ENCODE measurements at regions not wholly inside any gene's neighbourhood (a gene's known extent, or its start where the extent isn't known, plus 50 kb on each side); places are given as distances from the start of the nearest gene placed in this dataset.
A peak's percentile ranks its signal among the peaks of the same experiment; 100 is the strongest.

DNA sequence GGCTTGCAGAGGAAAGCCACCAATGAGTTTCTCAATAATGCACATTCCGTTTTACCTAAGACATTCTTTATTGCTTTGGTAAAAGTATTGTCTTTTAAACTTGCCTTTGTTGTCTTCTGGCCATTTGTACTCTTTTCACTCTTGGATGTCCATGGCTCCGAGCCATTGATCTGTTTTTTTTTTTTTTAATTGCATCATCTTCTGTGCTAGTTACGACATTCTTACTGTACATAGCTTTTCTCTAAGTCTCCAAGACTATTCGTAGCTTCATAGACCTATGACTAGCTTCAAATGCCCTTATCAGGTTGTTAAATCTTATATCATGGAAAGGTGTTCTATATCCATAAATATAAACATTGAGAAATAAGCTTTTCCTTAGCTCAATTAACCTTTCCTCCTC is 1522.6 kb downstream of the FAM181B start:
- intact Hi-C loops (cut with DNase I; ENCODE audit: low total_unique reads): no loop called here
- no peak for TF ChIP-seq POLR2A (IDR thresholded peaks at IDR 0.05)
- TF ChIP-seq CTCF (IDR thresholded peaks at IDR 0.05): no peak
- WGBS, 2 donors: 84% methylated on average over 4 of the region's 4 CpGs
- no peak overlapping the region for H3K4me3 ChIP-seq
- no peaks in the 10 kb centered on the region for H3K27me3 ChIP-seq
- no peak for DNase-seq
- H3K9me3 ChIP-seq: no peaks in the 10 kb centered on the region
- H3K4me1 ChIP-seq: no peaks in the 10 kb centered on the region
- no peaks in the 10 kb centered on the region for H3K36me3 ChIP-seq (ENCODE audit: low read depth, missing control alignments)
- H3K27ac ChIP-seq: no peak overlapping the region

- Histone ChIP-seq H3K4me3 (peak overlapping the region; percentile 34 to 41), H3K27ac (no peak overlapping the region), H3K36me3 (ENCODE audit: low read depth, missing control alignments) (no peaks in the 10 kb centered on the region), H3K9me3 (no peaks in the 10 kb centered on the region), H3K27me3 (no peaks in the 10 kb centered on the region), H3K4me1 (no peaks in the 10 kb centered on the region)
- no peak for TF ChIP-seq POLR2A (IDR thresholded peaks at IDR 0.05)
- no peak for TF ChIP-seq CTCF (IDR thresholded peaks at IDR 0.05)
- peak; percentile 27 for DNase-seq
- intact Hi-C loops (cut with DNase I; ENCODE audit: low total_unique reads): no loop called here
- 76 to 78% methylated on average over 14 to 40 of the region's 43 CpGs for WGBS, 2 donors
Measured at GRCh38 chr11:81207421-81208054, 1526.1 kb downstream of the FAM181B start.

- WGBS, 2 donors: 89 to 93% methylated on average over 1 of the region's 1 CpG
- intact Hi-C loops (cut with DNase I; ENCODE audit: low total_unique reads): no loop called here
- H3K4me3 ChIP-seq: no peak overlapping the region
- no peak for DNase-seq
- H3K4me1 ChIP-seq: no peaks in the 10 kb centered on the region
- H3K27ac ChIP-seq: no peak overlapping the region
- H3K27me3 ChIP-seq: no peaks in the 10 kb centered on the region
- no peaks in the 10 kb centered on the region for H3K9me3 ChIP-seq
- TF ChIP-seq POLR2A (IDR thresholded peaks at IDR 0.05): no peak
- TF ChIP-seq CTCF (IDR thresholded peaks at IDR 0.05): no peak
- H3K36me3 ChIP-seq (ENCODE audit: low read depth, missing control alignments): no peaks in the 10 kb centered on the region
Measured at GRCh38 chr11:81203876-81204275, 1529.8 kb downstream of the FAM181B start.

DNA sequence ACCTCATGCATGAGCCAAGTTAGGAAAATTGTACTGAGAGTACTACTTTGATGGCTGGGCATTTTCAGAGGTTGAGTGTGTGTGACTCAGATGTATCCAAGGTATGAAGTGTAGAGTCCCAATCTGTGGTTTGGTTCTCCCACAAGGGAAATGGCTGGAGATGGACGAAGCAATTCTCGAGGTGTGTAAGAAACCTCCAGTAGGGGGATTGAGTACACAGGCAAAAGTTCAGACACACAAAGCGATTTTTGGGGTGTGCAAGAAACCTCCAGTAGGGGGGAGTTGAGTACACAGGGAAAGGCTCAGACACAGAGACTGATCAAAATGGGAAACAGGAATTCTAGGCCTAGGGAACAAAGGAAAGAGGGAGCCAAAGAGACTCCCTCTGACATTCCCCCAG is 1536.3 kb downstream of the FAM181B start:
- TF ChIP-seq CTCF (IDR thresholded peaks at IDR 0.05) (no peak), POLR2A (IDR thresholded peaks at IDR 0.05) (no peak)
- no peak for DNase-seq
- H3K27me3 ChIP-seq: no peaks in the 10 kb centered on the region
- no peak overlapping the region for H3K27ac ChIP-seq
- H3K36me3 ChIP-seq (ENCODE audit: low read depth, missing control alignments): no peaks in the 10 kb centered on the region
- H3K4me1 ChIP-seq: no peaks in the 10 kb centered on the region
- intact Hi-C loops (cut with DNase I; ENCODE audit: low total_unique reads): no loop called here
- no peak overlapping the region for H3K4me3 ChIP-seq
- no peaks in the 10 kb centered on the region for H3K9me3 ChIP-seq
- WGBS, 2 donors: 93 to 96% methylated on average over 3 of the region's 3 CpGs

DNA sequence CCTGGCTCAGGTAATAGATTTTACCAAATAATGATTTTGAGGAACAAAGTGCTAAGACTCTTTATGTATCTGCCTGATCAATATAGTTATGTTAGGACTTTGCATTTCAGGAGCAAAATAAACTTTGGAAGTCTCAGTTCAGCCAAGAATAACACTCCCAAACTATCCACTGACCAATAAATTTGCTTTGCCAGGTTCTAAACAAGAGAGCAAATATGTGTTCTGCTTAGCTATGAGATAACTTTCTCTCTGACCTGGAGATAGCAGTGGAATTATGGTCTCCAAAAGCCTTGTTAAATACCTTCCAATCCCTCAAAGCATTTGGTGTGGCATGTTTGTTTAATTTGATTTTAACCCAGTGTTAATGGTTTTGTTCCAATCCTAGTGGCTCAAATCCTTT is 1541.1 kb downstream of the FAM181B start:
- Histone ChIP-seq H3K27ac (no peak overlapping the region), H3K4me3 (no peak overlapping the region), H3K36me3 (ENCODE audit: low read depth, missing control alignments) (no peaks in the 10 kb centered on the region), H3K9me3 (no peaks in the 10 kb centered on the region), H3K4me1 (peaks cover 5% of the 10 kb centered on the region), H3K27me3 (no peaks in the 10 kb centered on the region)
- intact Hi-C loops (cut with DNase I; ENCODE audit: low total_unique reads): no loop called here
- no peak for DNase-seq
- TF ChIP-seq CTCF (IDR thresholded peaks at IDR 0.05): no peak
- TF ChIP-seq POLR2A (IDR thresholded peaks at IDR 0.05): no peak
